IMR-90 (cell line): ENCODE measurements at regions not wholly inside any gene's neighbourhood (a gene's known extent, or its start where the extent isn't known, plus 50 kb on each side); places are given as distances from the start of the nearest gene placed in this dataset.

Experiments used
- ATAC-seq: fragments of 200-7000 bp; cut with Tn5 transposase; 2 replicates; pipeline ENCODE4 v1.9.1; 2020; ENCODE audit warnings: low read depth, mild to moderate bottlenecking, moderate library complexity
- BruUV-seq: library from RNA; stranded (reverse); fragments of 400-500 nt; replicated peaks from 2 replicates; lab custom pipeline; 2021; lab: Mats Ljungman, UMichigan
- CTCF ChIA-PET: fragments of 300-600 bp; formaldehyde crosslinking; extraction: SDS; loops from one replicate; lab custom pipeline; 2021; ENCODE audit warnings: antibody characterized with exemption; lab: Yijun Ruan, JAX
- POLR2A ChIA-PET: fragments of 300-600 bp; sonication (Branson Sonifier 250); formaldehyde crosslinking; loops from one replicate; lab custom pipeline; 2022; ENCODE audit warnings: antibody characterized with exemption; ENCODE audit not compliant: unreplicated experiment; lab: Charles Lee
- DNase-seq: peaks from one replicate; pipeline ENCODE4 v3.0.0; 2013
- H2AFZ ChIP-seq: replicated peaks from 2 replicates; pipeline ENCODE3; 2013; ENCODE audit warnings: low read length, mild to moderate bottlenecking; ENCODE audit not compliant: poor library complexity
- H2AK5ac ChIP-seq: 2 replicates; pipeline ENCODE4 v1.6.1; 2013; ENCODE audit warnings: low read depth, low read length, inconsistent platforms
- H2AK9ac ChIP-seq: replicated peaks from 2 replicates; pipeline ENCODE3; 2013; ENCODE audit warnings: mild to moderate bottlenecking, low read depth, low read length, moderate library complexity; ENCODE audit not compliant: poor library complexity
- H2BK120ac ChIP-seq: 2 replicates; pipeline ENCODE4 v1.6.1; 2013; ENCODE audit warnings: low read depth, low read length, inconsistent platforms
- H2BK15ac ChIP-seq: 3 replicates; pipeline ENCODE4 v1.6.1; 2013; ENCODE audit warnings: low read depth, low read length, inconsistent platforms
- H2BK20ac ChIP-seq: 2 replicates; pipeline ENCODE4 v1.6.1; 2013; ENCODE audit warnings: low read depth, mild to moderate bottlenecking, inconsistent platforms, low read length, moderate library complexity
- H2BK5ac ChIP-seq: 2 replicates; pipeline ENCODE4 v1.6.1; 2013; ENCODE audit warnings: mild to moderate bottlenecking, low read depth, low read length, inconsistent platforms; ENCODE audit not compliant: poor library complexity, severe bottlenecking
- H3K14ac ChIP-seq: replicated peaks from 2 replicates; pipeline ENCODE4 v1.6.1; 2013; ENCODE audit warnings: low read depth, low read length, inconsistent platforms
- H3K18ac ChIP-seq: 2 replicates; pipeline ENCODE4 v1.6.1; 2013; ENCODE audit warnings: low read depth, low read length, control low read depth
- H3K23ac ChIP-seq: 2 replicates; pipeline ENCODE4 v1.6.1; 2013; ENCODE audit warnings: low read depth, low read length, inconsistent platforms
- H3K27ac ChIP-seq: 2 replicates; pipeline ENCODE4 v1.5.1; 2013; ENCODE audit warnings: mild to moderate bottlenecking, control low read depth, low read length; ENCODE audit not compliant: insufficient read depth
- H3K27me3 ChIP-seq: 2 replicates; pipeline ENCODE4 v1.6.1; 2013; ENCODE audit warnings: low read length; ENCODE audit not compliant: control insufficient read depth, insufficient read depth
- H3K36me3 ChIP-seq: 2 replicates; pipeline ENCODE4 v1.6.1; 2013; ENCODE audit warnings: low read length, mixed read lengths; ENCODE audit not compliant: control insufficient read depth, insufficient read depth
- H3K4ac ChIP-seq: 2 replicates; pipeline ENCODE4 v1.6.1; 2013; ENCODE audit warnings: low read depth, low read length, inconsistent platforms
- H3K4me1 ChIP-seq: 2 replicates; pipeline ENCODE4 v1.6.1; 2013; ENCODE audit warnings: low read length, mixed read lengths; ENCODE audit not compliant: control insufficient read depth, insufficient read depth
- H3K4me2 ChIP-seq: 2 replicates; pipeline ENCODE4 v1.6.1; 2013; ENCODE audit warnings: low read depth, mild to moderate bottlenecking, control low read depth, low read length, moderate library complexity
- H3K4me3 ChIP-seq: 2 replicates; pipeline ENCODE4 v1.5.1; 2013; ENCODE audit warnings: low read depth, mild to moderate bottlenecking, control low read depth, low read length, moderate library complexity; ENCODE audit not compliant: insufficient read depth
- H3K56ac ChIP-seq: 2 replicates; pipeline ENCODE4 v1.6.1; 2013; ENCODE audit warnings: low read length, inconsistent platforms; ENCODE audit not compliant: insufficient read depth; ENCODE audit errors: extremely low read depth
- H3K79me1 ChIP-seq, 2 experiments: 2 replicates each; pipeline ENCODE4 v1.6.1; 2013; ENCODE audit warnings: low read length in 2 of 2, inconsistent platforms in 1 of 2, low read depth in 1 of 2
- H3K9ac ChIP-seq: 2 replicates; pipeline ENCODE4 v1.6.1; 2013; ENCODE audit warnings: low read depth, low read length, control low read depth
- H3K9me1 ChIP-seq: 2 replicates; pipeline ENCODE4 v1.6.1; 2013; ENCODE audit warnings: low read length, inconsistent platforms; ENCODE audit not compliant: insufficient read depth
- H3K9me3 ChIP-seq: 2 replicates; pipeline ENCODE4 v1.6.1; 2013; ENCODE audit warnings: low read length; ENCODE audit not compliant: control insufficient read depth, insufficient read depth
- H4K20me1 ChIP-seq: 2 replicates; pipeline ENCODE4 v1.6.1; 2013; ENCODE audit warnings: low read length, inconsistent platforms; ENCODE audit not compliant: insufficient read depth
- H4K5ac ChIP-seq: 2 replicates; pipeline ENCODE4 v1.6.1; 2013; ENCODE audit warnings: mild to moderate bottlenecking, low read depth, low read length, control low read depth
- H4K8ac ChIP-seq, 2 experiments: 2 replicates each; pipeline ENCODE4 v1.6.1; 2013; ENCODE audit warnings: low read depth in 2 of 2, low read length in 2 of 2, control low read depth in 1 of 2, inconsistent platforms in 1 of 2
- H4K91ac ChIP-seq: 2 replicates; pipeline ENCODE4 v1.6.1; 2013; ENCODE audit warnings: low read depth, low read length, inconsistent platforms; ENCODE audit not compliant: insufficient read depth
- RFX5 ChIP-seq: IDR thresholded peaks from 2 replicates; pipeline ENCODE4 v1.8.0; 2012; ENCODE audit warnings: low read depth, mild to moderate bottlenecking, low read length, moderate library complexity
- WGBS, 2 experiments: methylation state at CpG; one replicate each; pipeline versions ENCODE4 v1.1.5 to v1.1.7; 2013; ENCODE audit warnings: missing lambda C conversion rate in 2 of 2; ENCODE audit not compliant: insufficient read length in 1 of 2; ENCODE audit errors: extremely low coverage in 2 of 2; 5-methylcytosine and 5-hydroxymethylcytosine counted together
- dilution Hi-C: fragments of 300-500 bp; cut with HindIII; formaldehyde crosslinking; loops from one replicate; pipeline ENCODE4 v1.14.3; 2018; ENCODE audit warnings: low sequenced_read_pairs; ENCODE audit not compliant: unreplicated experiment
- in situ Hi-C: fragments of 300-500 bp; cut with MboI; formaldehyde crosslinking; loops from 3 replicates; pipeline ENCODE4 v1.14.3; 2019; ENCODE audit warnings: low sequenced_read_pairs, inconsistent platforms, mixed read lengths
- intact Hi-C: fragments of 100-400 bp; cut with micrococcal nuclease; formaldehyde crosslinking; loops from 2 replicates; pipeline ENCODE4 v1.10.0; 2022
- TF ChIP-seq, protein P1 (sequence below): conservative IDR thresholded peaks from 2 replicates; pipeline ENCODE4 v1.5.1; 2012; ENCODE audit warnings: mild to moderate bottlenecking, low read depth, low read length, improper control_type of control experiment

- dilution Hi-C loops: no loop called here
- POLR2A ChIA-PET: no interaction called here
Measured at GRCh38 chr2:101538076-101538475, 63.2 kb upstream of the RFX8 start.

More at GRCh38 chr2:101538076-101538475, 63.2 kb upstream of the RFX8 start:
- no peak overlapping the region for H2AK5ac ChIP-seq
- H3K9me1 ChIP-seq: no peaks in the 10 kb centered on the region; the same call in 1 of the 2 replicates
- no peaks in the 10 kb centered on the region for H3K9me3 ChIP-seq
- H2BK15ac ChIP-seq: no peak overlapping the region
- no peaks in the 10 kb centered on the region; the same call in 1 of the 2 replicates for H3K4me1 ChIP-seq
- H3K23ac ChIP-seq: no peak overlapping the region
- no peak overlapping the region for H4K5ac ChIP-seq
- intact Hi-C loops: no loop called here
- H3K4me2 ChIP-seq: no peak overlapping the region
- no peak overlapping the region for H4K8ac ChIP-seq
- in situ Hi-C loops: loop anchor here (10.0 kb wide), 1 partner anchor 57 kb away; no protein-coding TSS in a partner anchor
- CTCF ChIA-PET: no interaction called here
- ATAC-seq (no peak), DNase-seq (no peak)
- H3K4ac ChIP-seq: no peak overlapping the region
- no peak overlapping the region for H2BK20ac ChIP-seq
- no peak overlapping the region for H2AK9ac ChIP-seq
- no peak overlapping the region for H3K9ac ChIP-seq
- H2BK120ac ChIP-seq: no peak overlapping the region
- H3K14ac ChIP-seq: no peak overlapping the region
- H4K91ac ChIP-seq: no peak overlapping the region
- no peaks in the 10 kb centered on the region for H3K27me3 ChIP-seq
- no peaks in the 10 kb centered on the region for H4K20me1 ChIP-seq
- no peak overlapping the region for H2AFZ ChIP-seq
- no peak overlapping the region for H3K27ac ChIP-seq
- H3K56ac ChIP-seq: no peak overlapping the region
- no TSS peak for BruUV-seq
- H3K79me1 ChIP-seq: no peaks in the 10 kb centered on the region
- H3K18ac ChIP-seq: no peak overlapping the region
- H3K36me3 ChIP-seq: no peaks in the 10 kb centered on the region
- WGBS, 2 experiments: no CpG with 5 or more reads among the region's 3 CpGs
- no peak for TF ChIP-seq RFX5
- TF ChIP-seq, protein P1, sequence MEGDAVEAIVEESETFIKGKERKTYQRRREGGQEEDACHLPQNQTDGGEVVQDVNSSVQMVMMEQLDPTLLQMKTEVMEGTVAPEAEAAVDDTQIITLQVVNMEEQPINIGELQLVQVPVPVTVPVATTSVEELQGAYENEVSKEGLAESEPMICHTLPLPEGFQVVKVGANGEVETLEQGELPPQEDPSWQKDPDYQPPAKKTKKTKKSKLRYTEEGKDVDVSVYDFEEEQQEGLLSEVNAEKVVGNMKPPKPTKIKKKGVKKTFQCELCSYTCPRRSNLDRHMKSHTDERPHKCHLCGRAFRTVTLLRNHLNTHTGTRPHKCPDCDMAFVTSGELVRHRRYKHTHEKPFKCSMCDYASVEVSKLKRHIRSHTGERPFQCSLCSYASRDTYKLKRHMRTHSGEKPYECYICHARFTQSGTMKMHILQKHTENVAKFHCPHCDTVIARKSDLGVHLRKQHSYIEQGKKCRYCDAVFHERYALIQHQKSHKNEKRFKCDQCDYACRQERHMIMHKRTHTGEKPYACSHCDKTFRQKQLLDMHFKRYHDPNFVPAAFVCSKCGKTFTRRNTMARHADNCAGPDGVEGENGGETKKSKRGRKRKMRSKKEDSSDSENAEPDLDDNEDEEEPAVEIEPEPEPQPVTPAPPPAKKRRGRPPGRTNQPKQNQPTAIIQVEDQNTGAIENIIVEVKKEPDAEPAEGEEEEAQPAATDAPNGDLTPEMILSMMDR: no peak
- no peak overlapping the region for H3K4me3 ChIP-seq
- no peak overlapping the region for H2BK5ac ChIP-seq
